Head of caudate nucleus (tissue), 42 donors: ENCODE measurements at regions not wholly inside any gene's neighbourhood (a gene's known extent, or its start where the extent isn't known, plus 50 kb on each side); places are given as distances from the start of the nearest gene placed in this dataset.
"Not testable (repeated sequence)": the region's sequence is repeated elsewhere in the genome, so short reads cannot be mapped to it uniquely, and the experiment has no call there.

Experiments
- DNase-seq, 42 donors: peaks; one replicate each; pipeline versions ENCODE4 v3.0.0 to v3.0.0-alpha.2; 2020 to 2021; ENCODE audit warnings: mixed read lengths in 7 of 42
- intact Hi-C: fragments of 100-400 bp; cut with DNase I; formaldehyde crosslinking; loops from one replicate; pipeline ENCODE4 v1.15.0; 2022

- intact Hi-C loops: no loop called here
Measured at GRCh38 chr2:116264872-116265271, 1549.6 kb upstream of the DDX18 start.

GRCh38 chr2:116269040-116269439, 1545.5 kb upstream of the DDX18 start:
- intact Hi-C loops: no loop called here
- no peak for DNase-seq

More at GRCh38 chr2:116264872-116265271, 1549.6 kb upstream of the DDX18 start:
- DNase-seq: no peak

GRCh38 chr2:116304328-116304727, 1510.2 kb upstream of the DDX18 start:
- no peak for DNase-seq
- intact Hi-C loops: no loop called here

- no peak for DNase-seq
- intact Hi-C loops: no loop called here
Measured at GRCh38 chr2:116317111-116317510, 1497.4 kb upstream of the DDX18 start.

GRCh38 chr2:116318551-116318950, 1495.9 kb upstream of the DDX18 start:
- DNase-seq, intact Hi-C loops: not testable (repeated sequence)

- intact Hi-C loops: no loop called here
- no peak for DNase-seq
Measured at GRCh38 chr2:116319001-116319400, 1495.5 kb upstream of the DDX18 start.

GRCh38 chr2:116319935-116320334, 1494.6 kb upstream of the DDX18 start:
- DNase-seq: no peak
- intact Hi-C loops: no loop called here

- intact Hi-C loops: no loop called here
- DNase-seq: no peak
Measured at GRCh38 chr2:116329280-116329679, 1485.2 kb upstream of the DDX18 start.

GRCh38 chr2:116340690-116341089, 1473.8 kb upstream of the DDX18 start:
- intact Hi-C loops: no loop called here

GRCh38 chr2:116366212-116366611, 1448.3 kb upstream of the DDX18 start:
- no peak for DNase-seq
- intact Hi-C loops: no loop called here

More at GRCh38 chr2:116340690-116341089, 1473.8 kb upstream of the DDX18 start:
- DNase-seq: no peak

- intact Hi-C loops: no loop called here
- no peak for DNase-seq
Measured at GRCh38 chr2:116378786-116379185, 1435.7 kb upstream of the DDX18 start.

- intact Hi-C loops: no loop called here
- DNase-seq: no peak
Measured at GRCh38 chr2:116411211-116411610, 1403.3 kb upstream of the DDX18 start.

GRCh38 chr2:116413659-116414058, 1400.8 kb upstream of the DDX18 start:
- intact Hi-C loops: no loop called here
- no peak for DNase-seq

GRCh38 chr2:116416731-116417377, 1397.6 kb upstream of the DDX18 start:
- DNase-seq: no peak
- intact Hi-C loops: no loop called here

GRCh38 chr2:116435648-116436047, 1378.8 kb upstream of the DDX18 start:
- intact Hi-C loops: no loop called here
- no peak for DNase-seq

GRCh38 chr2:116440104-116440653, 1374.3 kb upstream of the DDX18 start:
- no peak for DNase-seq
- intact Hi-C loops: no loop called here

- DNase-seq: no peak
- intact Hi-C loops: no loop called here
Measured at GRCh38 chr2:116442418-116442817, 1372.1 kb upstream of the DDX18 start.

GRCh38 chr2:116444256-116444872, 1370.1 kb upstream of the DDX18 start:
- intact Hi-C loops: no loop called here
- DNase-seq: no peak

- DNase-seq: no peak
- intact Hi-C loops: no loop called here
Measured at GRCh38 chr2:116450990-116451389, 1363.5 kb upstream of the DDX18 start.

GRCh38 chr2:116452651-116453050, 1361.8 kb upstream of the DDX18 start:
- intact Hi-C loops: no loop called here

GRCh38 chr2:116456429-116456828, 1358.1 kb upstream of the DDX18 start:
- no peak for DNase-seq
- intact Hi-C loops: no loop called here

More at GRCh38 chr2:116452651-116453050, 1361.8 kb upstream of the DDX18 start:
- no peak for DNase-seq
